H1 (cell line): ENCODE measurements at regions not wholly inside any gene's neighbourhood (a gene's known extent, or its start where the extent isn't known, plus 50 kb on each side); places are given as distances from the start of the nearest gene placed in this dataset.
A peak's percentile ranks its signal among the peaks of the same experiment; 100 is the strongest.

Experiments used
- CTCF ChIA-PET: fragments of 300-600 bp; sonication (Branson Sonifier 250); formaldehyde crosslinking; loops from one replicate; lab custom pipeline; 2021; ENCODE audit not compliant: partially characterized antibody; lab: Charles Lee
- POLR2A ChIA-PET: fragments of 300-600 bp; sonication (Branson Sonifier 250); formaldehyde crosslinking; loops from one replicate; lab custom pipeline; 2021; ENCODE audit warnings: inconsistent platforms; ENCODE audit not compliant: partially characterized antibody; lab: Charles Lee
- DNase-seq, 2 experiments: peaks; one replicate each; pipeline versions ENCODE4 v3.0.0 to v3.0.0-alpha.2; 2010 to 2022; ENCODE audit warnings: low spot score in 2 of 2, low read depth in 1 of 2, mixed read lengths in 1 of 2
- FAIRE-seq: peaks from 2 replicates; lab custom pipeline; 2011; peaks lifted over from hg19 to GRCh38; lab: Jason Lieb, UNC
- H2AFZ ChIP-seq: 2 replicates; pipeline ENCODE4 v1.8.1; 2012; ENCODE audit warnings: low read length, inconsistent platforms
- H2AK5ac ChIP-seq: 2 replicates; pipeline ENCODE4 v1.6.1; 2013; ENCODE audit warnings: low read depth, low read length
- H2BK120ac ChIP-seq: replicated peaks from 2 replicates; pipeline ENCODE3; 2013; ENCODE audit warnings: low read depth, low read length, inconsistent platforms
- H2BK12ac ChIP-seq: 2 replicates; pipeline ENCODE4 v1.6.1; 2013; ENCODE audit warnings: low read depth, low read length
- H2BK15ac ChIP-seq: 2 replicates; pipeline ENCODE4 v1.6.1; 2013; ENCODE audit warnings: low read length
- H2BK20ac ChIP-seq: 2 replicates; pipeline ENCODE4 v1.6.1; 2013; ENCODE audit warnings: low read length
- H2BK5ac ChIP-seq: 2 replicates; pipeline ENCODE4 v1.6.1; 2013; ENCODE audit warnings: low read depth, low read length
- H3K14ac ChIP-seq: 2 replicates; pipeline ENCODE4 v1.6.1; 2013; ENCODE audit warnings: inconsistent platforms; ENCODE audit not compliant: insufficient read length
- H3K18ac ChIP-seq: 2 replicates; pipeline ENCODE4 v1.6.1; 2013; ENCODE audit warnings: low read length; ENCODE audit errors: extremely low read depth
- H3K23ac ChIP-seq: 2 replicates; pipeline ENCODE4 v1.6.1; 2013; ENCODE audit warnings: inconsistent platforms; ENCODE audit not compliant: insufficient read length
- H3K23me2 ChIP-seq: 2 replicates; pipeline ENCODE4 v1.6.1; 2013; ENCODE audit warnings: low read depth, low read length
- H3K27ac ChIP-seq: 2 replicates; pipeline ENCODE4 v1.6.1; 2011; ENCODE audit warnings: low read depth, low read length, inconsistent platforms
- H3K27me3 ChIP-seq, 4 experiments: replicated peaks in 1 of 4; 1 replicate in 1 of 4; 2 replicates in 3 of 4; pipeline versions ENCODE4 v1.6.1 to v1.8.1; 2011 to 2013; ENCODE audit warnings: low read length in 3 of 4, mild to moderate bottlenecking in 3 of 4, inconsistent platforms in 2 of 4, mixed read lengths in 2 of 4, moderate library complexity in 1 of 4; ENCODE audit not compliant: control insufficient read depth in 3 of 4, insufficient read depth in 3 of 4; ENCODE audit errors: extremely low read depth in 1 of 4
- H3K36me3 ChIP-seq, 4 experiments: 2 replicates each; pipeline versions ENCODE4 v1.6.1 to v1.8.1; 2011 to 2013; ENCODE audit warnings: mild to moderate bottlenecking in 4 of 4, low read length in 3 of 4, moderate library complexity in 2 of 4, control low read depth in 1 of 4, inconsistent platforms in 1 of 4; ENCODE audit not compliant: insufficient read depth in 4 of 4, control insufficient read depth in 2 of 4
- H3K4ac ChIP-seq: replicated peaks from 2 replicates; pipeline ENCODE3; 2013; ENCODE audit warnings: low read length, low read depth, mixed read lengths, inconsistent platforms; ENCODE audit not compliant: insufficient read length
- H3K4me1 ChIP-seq, 4 experiments: replicated peaks in 1 of 4; 1 replicate in 1 of 4; 2 replicates in 3 of 4; pipeline versions ENCODE4 v1.6.1 to v1.8.1; 2011 to 2013; ENCODE audit warnings: low read length in 3 of 4, inconsistent platforms in 2 of 4, mixed read lengths in 1 of 4; ENCODE audit not compliant: insufficient read depth in 4 of 4, control insufficient read depth in 3 of 4
- H3K4me2 ChIP-seq, 2 experiments: 2 replicates each; pipeline versions ENCODE4 v1.6.1 to v1.8.1; 2011 to 2013; ENCODE audit warnings: low read depth in 2 of 2, low read length in 2 of 2, control low read depth in 1 of 2, inconsistent platforms in 1 of 2, mild to moderate bottlenecking in 1 of 2; ENCODE audit not compliant: insufficient read depth in 1 of 2
- H3K4me3 ChIP-seq, 4 experiments: fragments of 200-600, 300-600 bp in 1 of 4; sonication (generic), shearing (Covaris generic), sonication (Bioruptor Twin) in 1 of 4; 2 replicates each; pipeline versions ENCODE4 v1.5.1 to v1.8.1; 2011 to 2016; ENCODE audit warnings: low read length in 4 of 4, low read depth in 3 of 4, control low read depth in 2 of 4, inconsistent platforms in 2 of 4, mild to moderate bottlenecking in 2 of 4, mixed read lengths in 1 of 4, moderate library complexity in 1 of 4; ENCODE audit not compliant: insufficient read depth in 2 of 4; ENCODE audit errors: extremely low read depth in 1 of 4
- H3K56ac ChIP-seq: replicated peaks from 2 replicates; pipeline ENCODE3; 2013; ENCODE audit warnings: low read depth, mild to moderate bottlenecking, mixed read lengths, low read length, inconsistent platforms; ENCODE audit not compliant: insufficient read length
- H3K79me1 ChIP-seq: 2 replicates; pipeline ENCODE4 v1.6.1; 2013; ENCODE audit warnings: low read depth, low read length, control low read depth
- H3K79me2 ChIP-seq, 2 experiments: 2 replicates each; pipeline versions ENCODE4 v1.6.1 to v1.8.1; 2012 to 2013; ENCODE audit warnings: low read length in 2 of 2, mild to moderate bottlenecking in 2 of 2, inconsistent platforms in 1 of 2; ENCODE audit not compliant: insufficient read depth in 2 of 2, control insufficient read depth in 1 of 2
- H3K9ac ChIP-seq, 4 experiments: replicated peaks in 1 of 4; 1 replicate in 1 of 4; 2 replicates in 3 of 4; pipeline versions ENCODE4 v1.6.1 to v1.8.1; 2011 to 2013; ENCODE audit warnings: low read depth in 3 of 4, low read length in 3 of 4, control low read depth in 2 of 4, mild to moderate bottlenecking in 2 of 4, moderate library complexity in 2 of 4, inconsistent platforms in 1 of 4; ENCODE audit errors: extremely low read depth in 1 of 4
- H3K9me3 ChIP-seq, 2 experiments: 2 replicates each; pipeline versions ENCODE4 v1.6.1 to v1.8.1; 2012 to 2013; ENCODE audit warnings: mild to moderate bottlenecking in 2 of 2, moderate library complexity in 2 of 2, control low read depth in 1 of 2, inconsistent platforms in 1 of 2, low read depth in 1 of 2, low read length in 1 of 2, mixed read lengths in 1 of 2; ENCODE audit not compliant: insufficient read depth in 2 of 2
- H4K20me1 ChIP-seq, 2 experiments: replicated peaks in 1 of 2; 2 replicates each; pipeline versions ENCODE3 to v1.8.1; 2011 to 2013; ENCODE audit warnings: inconsistent platforms in 2 of 2, low read length in 2 of 2, mild to moderate bottlenecking in 1 of 2; ENCODE audit not compliant: insufficient read depth in 2 of 2, control insufficient read depth in 1 of 2
- H4K5ac ChIP-seq: 2 replicates; pipeline ENCODE4 v1.6.1; 2013; ENCODE audit warnings: low read length, low read depth, mixed read lengths, inconsistent platforms; ENCODE audit not compliant: insufficient read length
- H4K8ac ChIP-seq: 2 replicates; pipeline ENCODE4 v1.8.0; 2013; ENCODE audit warnings: mild to moderate bottlenecking, moderate library complexity, low read length, inconsistent platforms; ENCODE audit not compliant: insufficient read depth; ENCODE audit errors: extremely low read depth
- H4K91ac ChIP-seq: replicated peaks from 2 replicates; pipeline ENCODE3; 2013; ENCODE audit warnings: low read length, mixed read lengths, inconsistent platforms; ENCODE audit not compliant: insufficient read length
- EP300 ChIP-seq, 2 experiments: IDR thresholded peaks; 1 replicate in 1 of 2; 2 replicates in 1 of 2; pipeline ENCODE4 v1.6.1; 2011 to 2012; ENCODE audit warnings: low read depth in 2 of 2, low read length in 2 of 2, mild to moderate bottlenecking in 2 of 2, borderline replicate concordance in 1 of 2, inconsistent platforms in 1 of 2, moderate library complexity in 1 of 2
- RBBP5 ChIP-seq: IDR thresholded peaks from 2 replicates; pipeline ENCODE4 v1.7.1; 2012; ENCODE audit warnings: low read depth, mild to moderate bottlenecking, inconsistent platforms, low read length, moderate library complexity, borderline replicate concordance
- WGBS, 2 experiments: shearing (Covaris generic) in 1 of 2; methylation state at CpG; one replicate each; pipeline versions ENCODE4 v1.1.6 to v1.1.7; 2013 to 2015; ENCODE audit warnings: low lambda C conversion rate in 2 of 2, mixed read lengths in 2 of 2, inconsistent platforms in 1 of 2, low coverage in 1 of 2, missing lambda C conversion rate in 1 of 2; ENCODE audit not compliant: insufficient replicate concordance in 2 of 2, insufficient coverage in 1 of 2, insufficient read length in 1 of 2; ENCODE audit errors: extremely low coverage in 1 of 2, missing lambda C conversion rate in 1 of 2; 5-methylcytosine and 5-hydroxymethylcytosine counted together

DNA sequence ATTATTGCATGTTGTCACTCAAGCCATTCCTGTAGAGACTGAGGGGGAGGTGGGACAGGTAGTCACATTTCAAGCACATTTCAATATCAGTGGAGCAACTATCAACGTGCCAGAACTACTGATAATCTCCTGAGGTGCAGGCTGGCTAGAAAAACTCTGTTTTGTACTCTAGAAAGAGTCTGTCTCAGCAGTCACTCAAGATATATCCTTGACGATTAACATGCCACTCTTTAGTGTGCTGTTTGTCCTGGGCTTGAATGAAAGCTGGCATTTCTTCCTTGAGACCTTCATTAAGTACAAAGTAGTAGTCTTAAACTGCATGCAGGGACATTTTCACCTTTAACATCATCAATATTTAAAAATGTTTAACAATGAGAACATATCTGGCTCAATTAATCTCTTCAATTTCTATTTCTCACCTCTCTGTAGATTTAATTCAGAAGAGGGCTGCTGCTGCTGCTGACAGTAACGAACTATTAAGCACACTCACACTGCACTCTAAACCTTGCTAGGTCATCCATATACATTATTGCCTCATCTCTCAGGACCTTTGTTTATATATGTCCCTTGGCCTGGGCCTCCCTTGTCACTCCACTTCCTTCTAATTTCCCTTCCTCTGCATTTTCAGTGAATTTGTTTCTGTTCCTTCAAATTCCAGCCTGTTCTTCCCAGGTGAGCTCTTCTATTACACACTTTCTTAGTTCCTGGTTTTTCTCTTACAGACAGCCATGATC, 412.0 kb downstream of the HAPSTR1 start:
- Histone ChIP-seq H3K79me1 (no peaks in the 10 kb centered on the region), H3K9ac (no peak overlapping the region; a peak in 1 of 7 replicates), H3K79me2 (no peaks in the 10 kb centered on the region), H3K23ac (no peak overlapping the region), H3K4me1 (peaks cover 4 to 12% (median 7%) of the 10 kb centered on the region in 4 experiments), H3K9me3 (peaks cover 0 to 6% of the 10 kb centered on the region in 2 experiments; a peak in 2 of 4 replicates), H3K18ac (no peak overlapping the region), H4K20me1 (no peaks in the 10 kb centered on the region), H2BK120ac (no peak overlapping the region), H4K5ac (no peak overlapping the region), H2AFZ (0 out of 2 replicates have a peak overlapping the region, but pooled peaks have one; percentile 39), H3K4me3 (no peak overlapping the region), H3K4me2 (no peak overlapping the region; a peak in 1 of 4 replicates), H3K36me3 (no peaks in the 10 kb centered on the region), H2AK5ac (no peak overlapping the region), H4K91ac (no peak overlapping the region), H3K27ac (no peak overlapping the region), H3K23me2 (no peaks in the 10 kb centered on the region), H3K14ac (no peak overlapping the region), H3K56ac (no peak overlapping the region), H3K27me3 (no peaks in the 10 kb centered on the region), H2BK20ac (no peak overlapping the region), H3K4ac (no peak overlapping the region), H2BK5ac (no peak overlapping the region; the same call in 1 of the 2 replicates), H4K8ac (no peak overlapping the region), H2BK15ac (peak overlapping the region; percentile 67; the same call in 1 of the 2 replicates), H2BK12ac (no peak overlapping the region)
- ChIA-PET POLR2A (no interaction called here), CTCF (interaction anchor here (0.6 to 1.0 kb wide), 2 partner anchors 10 to 12 kb away, joined by 3 to 4 read pairs; no protein-coding TSS in a partner anchor)
- no peak for FAIRE-seq
- 67% methylated on average over 3 of the region's 3 CpGs; no CpG with 5 or more reads in 1 of the 2 experiments for WGBS, 2 experiments
- no peak for DNase-seq
- TF ChIP-seq RBBP5 (no peak), EP300 (IDR thresholded peaks at IDR 0.05; ENCODE audit: borderline replicate concordance in 1 of 2, low read depth in 2 of 2, low read length in 2 of 2) (no peak)
